Ishikawa (cell line): ENCODE measurements at regions not wholly inside any gene's neighbourhood (a gene's known extent, or its start where the extent isn't known, plus 50 kb on each side); places are given as distances from the start of the nearest gene placed in this dataset.

Experiments
- CEBPB ChIP-seq: IDR thresholded peaks from 2 replicates; pipeline ENCODE4 v1.6.1; 2012
- CREB1 ChIP-seq: IDR thresholded peaks from 2 replicates; pipeline ENCODE4 v1.6.1; 2012; ENCODE audit warnings: low read depth
- EGR1 ChIP-seq: IDR thresholded peaks from 2 replicates; pipeline ENCODE4 v1.6.1; 2012
- EP300 ChIP-seq: IDR thresholded peaks from 2 replicates; pipeline ENCODE4 v1.6.1; 2012; ENCODE audit warnings: borderline replicate concordance
- FOXM1 ChIP-seq: IDR thresholded peaks from 2 replicates; pipeline ENCODE4 v1.6.1; 2012; ENCODE audit warnings: low read depth, borderline replicate concordance
- MAX ChIP-seq: IDR thresholded peaks from 2 replicates; pipeline ENCODE4 v1.6.1; 2012
- NFIC ChIP-seq: IDR thresholded peaks from 2 replicates; pipeline ENCODE4 v1.6.1; 2012
- RAD21 ChIP-seq: IDR thresholded peaks from 2 replicates; pipeline ENCODE4 v1.6.1; 2012; ENCODE audit warnings: low read depth
- REST ChIP-seq: IDR thresholded peaks from 2 replicates; pipeline ENCODE4 v1.6.1; 2012; ENCODE audit warnings: low read depth, mild to moderate bottlenecking
- TAF1 ChIP-seq: IDR thresholded peaks from 2 replicates; pipeline ENCODE4 v1.6.1; 2012; ENCODE audit warnings: low read depth, mild to moderate bottlenecking
- TCF12 ChIP-seq: IDR thresholded peaks from 2 replicates; pipeline ENCODE4 v1.6.1; 2012; ENCODE audit warnings: low read depth
- TEAD4 ChIP-seq: IDR thresholded peaks from 2 replicates; pipeline ENCODE4 v1.6.1; 2012
- USF1 ChIP-seq: IDR thresholded peaks from 2 replicates; pipeline ENCODE4 v1.6.1; 2012
- YY1 ChIP-seq: IDR thresholded peaks from 2 replicates; pipeline ENCODE4 v1.6.1; 2012; ENCODE audit warnings: low read depth

GRCh38 chr14:83147006-83147405 lies 1613.4 kb upstream of the SEL1L start:
- TF ChIP-seq TAF1 = no peak
- TF ChIP-seq YY1 = no peak
- TF ChIP-seq EGR1 = no peak
- no peak for TF ChIP-seq NFIC
- no peak for TF ChIP-seq RAD21
- no peak for TF ChIP-seq CEBPB
- no peak for TF ChIP-seq MAX
- no peak for TF ChIP-seq USF1
- TF ChIP-seq TEAD4 = no peak
- no peak for TF ChIP-seq CREB1
- no peak for TF ChIP-seq EP300
- TF ChIP-seq REST = no peak
- no peak for TF ChIP-seq FOXM1
- no peak for TF ChIP-seq TCF12
